CD1c-positive myeloid dendritic cell (primary cell): ENCODE measurements at regions not wholly inside any gene's neighbourhood (a gene's known extent, or its start where the extent isn't known, plus 50 kb on each side); places are given as distances from the start of the nearest gene placed in this dataset.
"Not testable (repeated sequence)": the region's sequence is repeated elsewhere in the genome, so short reads cannot be mapped to it uniquely, and the experiment has no call there.

ENCODE experiments used
- DNase-seq: peaks from one replicate; pipeline ENCODE4 v3.0.0-alpha.2; 2016; ENCODE audit errors: extremely low spot score

GRCh38 chr5:152607401-152608160 is 202.5 kb upstream of the NMUR2 start:
- DNase-seq: no peak

- no peak for DNase-seq
Measured at GRCh38 chr5:152608458-152608857, 203.4 kb upstream of the NMUR2 start.

- DNase-seq: no peak
Measured at GRCh38 chr5:152619756-152620155, 214.7 kb upstream of the NMUR2 start.

- DNase-seq: no peak
Measured at GRCh38 chr5:152622628-152623027, 217.5 kb upstream of the NMUR2 start.

GRCh38 chr5:152623951-152624350 is 218.9 kb upstream of the NMUR2 start:
- no peak for DNase-seq

GRCh38 chr5:152625696-152626095 is 220.6 kb upstream of the NMUR2 start:
- DNase-seq: no peak

GRCh38 chr5:152631221-152631620 is 226.1 kb upstream of the NMUR2 start:
- no peak for DNase-seq

GRCh38 chr5:152632360-152632759 is 227.3 kb upstream of the NMUR2 start:
- no peak for DNase-seq

- no peak for DNase-seq
Measured at GRCh38 chr5:152634586-152634985, 229.5 kb upstream of the NMUR2 start.

- no peak for DNase-seq
Measured at GRCh38 chr5:152638996-152639552, 234.0 kb upstream of the NMUR2 start.

GRCh38 chr5:152641970-152642805 is 237.1 kb upstream of the NMUR2 start:
- DNase-seq: no peak

GRCh38 chr5:152642880-152643279 is 237.8 kb upstream of the NMUR2 start:
- DNase-seq: no peak

GRCh38 chr5:152644029-152644728 is 239.1 kb upstream of the NMUR2 start:
- DNase-seq: no peak

- no peak for DNase-seq
Measured at GRCh38 chr5:152649609-152650008, 244.5 kb upstream of the NMUR2 start.

- no peak for DNase-seq
Measured at GRCh38 chr5:152650413-152650812, 245.3 kb upstream of the NMUR2 start.

GRCh38 chr5:152659470-152659869 is 254.4 kb upstream of the NMUR2 start:
- not testable (repeated sequence) for DNase-seq

- no peak for DNase-seq
Measured at GRCh38 chr5:152673601-152674000, 268.5 kb upstream of the NMUR2 start.

GRCh38 chr5:152674403-152674802 is 269.3 kb upstream of the NMUR2 start:
- DNase-seq: no peak

GRCh38 chr5:152676196-152676595 is 271.1 kb upstream of the NMUR2 start:
- no peak for DNase-seq

GRCh38 chr5:152683205-152683604 is 278.1 kb upstream of the NMUR2 start:
- DNase-seq: no peak

- no peak for DNase-seq
Measured at GRCh38 chr5:152686931-152687330, 281.9 kb upstream of the NMUR2 start.

- DNase-seq: no peak
Measured at GRCh38 chr5:152688561-152689249, 283.6 kb upstream of the NMUR2 start.
